ENCODE measurements at regions not wholly inside any gene's neighbourhood (a gene's known extent, or its start where the extent isn't known, plus 50 kb on each side); places are given as distances from the start of the nearest gene placed in this dataset.

GRCh38 chr6:151721671-151722070 lies 85.8 kb upstream of the ESR1 start:
- Histone ChIP-seq H3K4me1 (ENCODE audit: insufficient read depth, poor library complexity, severe bottlenecking) (no peaks in the 10 kb centered on the region), H3K9me3 (ENCODE audit: severe bottlenecking) (no peaks in the 10 kb centered on the region), H3K27ac (ENCODE audit: poor library complexity, severe bottlenecking) (no peak overlapping the region), H3K4me3 (ENCODE audit: severe bottlenecking) (no peak overlapping the region), H3K27me3 (ENCODE audit: insufficient read depth, poor library complexity, severe bottlenecking) (no peaks in the 10 kb centered on the region), H3K36me3 (ENCODE audit: low read depth) (no peaks in the 10 kb centered on the region)
- ATAC-seq (ENCODE audit: low read depth), result no peak
- TF ChIP-seq CTCF (IDR thresholded peaks at IDR 0.05; ENCODE audit: poor library complexity, severe bottlenecking), result no peak
- DNase-seq (ENCODE audit: low spot score), result no peak

GRCh38 chr6:151722342-151722741 lies 85.1 kb upstream of the ESR1 start:
- ATAC-seq (ENCODE audit: low read depth) (no peak), DNase-seq (ENCODE audit: low spot score) (no peak)
- Histone ChIP-seq H3K27ac (ENCODE audit: poor library complexity, severe bottlenecking) (no peak overlapping the region), H3K36me3 (ENCODE audit: low read depth) (no peaks in the 10 kb centered on the region), H3K4me3 (ENCODE audit: severe bottlenecking) (no peak overlapping the region), H3K9me3 (ENCODE audit: severe bottlenecking) (no peaks in the 10 kb centered on the region), H3K27me3 (ENCODE audit: insufficient read depth, poor library complexity, severe bottlenecking) (no peaks in the 10 kb centered on the region), H3K4me1 (ENCODE audit: insufficient read depth, poor library complexity, severe bottlenecking) (no peaks in the 10 kb centered on the region)
- no peak for TF ChIP-seq CTCF (IDR thresholded peaks at IDR 0.05; ENCODE audit: poor library complexity, severe bottlenecking)

- no peaks in the 10 kb centered on the region for H3K9me3 ChIP-seq (ENCODE audit: severe bottlenecking)
- H3K36me3 ChIP-seq (ENCODE audit: low read depth), result no peaks in the 10 kb centered on the region
- H3K27ac ChIP-seq (ENCODE audit: poor library complexity, severe bottlenecking), result no peak overlapping the region
- H3K27me3 ChIP-seq (ENCODE audit: insufficient read depth, poor library complexity, severe bottlenecking), result no peaks in the 10 kb centered on the region
- TF ChIP-seq CTCF (IDR thresholded peaks at IDR 0.05; ENCODE audit: poor library complexity, severe bottlenecking), result no peak
- no peak for ATAC-seq (ENCODE audit: low read depth)
- no peak overlapping the region for H3K4me3 ChIP-seq (ENCODE audit: severe bottlenecking)
- no peaks in the 10 kb centered on the region for H3K4me1 ChIP-seq (ENCODE audit: insufficient read depth, poor library complexity, severe bottlenecking)
- no peak for DNase-seq (ENCODE audit: low spot score)
These were observed 84.3 kb upstream of the ESR1 start for GRCh38 chr6:151723152-151723551.

GRCh38 chr6:151729829-151730495 lies 77.5 kb upstream of the ESR1 start:
- no peaks in the 10 kb centered on the region for H3K4me1 ChIP-seq (ENCODE audit: insufficient read depth, poor library complexity, severe bottlenecking)
- H3K36me3 ChIP-seq (ENCODE audit: low read depth), result no peaks in the 10 kb centered on the region
- ATAC-seq (ENCODE audit: low read depth) (no peak), DNase-seq (ENCODE audit: low spot score) (no peak)
- no peaks in the 10 kb centered on the region for H3K27me3 ChIP-seq (ENCODE audit: insufficient read depth, poor library complexity, severe bottlenecking)
- H3K4me3 ChIP-seq (ENCODE audit: severe bottlenecking), result no peak overlapping the region
- H3K9me3 ChIP-seq (ENCODE audit: severe bottlenecking), result no peaks in the 10 kb centered on the region
- no peak overlapping the region for H3K27ac ChIP-seq (ENCODE audit: poor library complexity, severe bottlenecking)
- TF ChIP-seq CTCF (IDR thresholded peaks at IDR 0.05; ENCODE audit: poor library complexity, severe bottlenecking), result no peak

GRCh38 chr6:151730496-151730870 lies 77.0 kb upstream of the ESR1 start:
- DNase-seq (ENCODE audit: low spot score) (no peak), ATAC-seq (ENCODE audit: low read depth) (no peak)

More at GRCh38 chr6:151730496-151730870, 77.0 kb upstream of the ESR1 start:
- no peaks in the 10 kb centered on the region for H3K27me3 ChIP-seq (ENCODE audit: insufficient read depth, poor library complexity, severe bottlenecking)
- no peaks in the 10 kb centered on the region for H3K4me1 ChIP-seq (ENCODE audit: insufficient read depth, poor library complexity, severe bottlenecking)
- H3K9me3 ChIP-seq (ENCODE audit: severe bottlenecking), result no peaks in the 10 kb centered on the region
- H3K36me3 ChIP-seq (ENCODE audit: low read depth), result no peaks in the 10 kb centered on the region
- no peak overlapping the region for H3K4me3 ChIP-seq (ENCODE audit: severe bottlenecking)
- no peak for TF ChIP-seq CTCF (IDR thresholded peaks at IDR 0.05; ENCODE audit: poor library complexity, severe bottlenecking)
- H3K27ac ChIP-seq (ENCODE audit: poor library complexity, severe bottlenecking), result no peak overlapping the region

Data from RWPE2 (cell line).